HG03520 (cell line): ENCODE measurements at regions not wholly inside any gene's neighbourhood (a gene's known extent, or its start where the extent isn't known, plus 50 kb on each side); places are given as distances from the start of the nearest gene placed in this dataset.

ENCODE experiments used
- ATAC-seq: cut with Tn5 transposase; IDR thresholded peaks from one replicate; pipeline ENCODE4 v1.9.1; 2021; ENCODE audit warnings: mild to moderate bottlenecking, moderate library complexity; ENCODE audit not compliant: unreplicated experiment

- no peak for ATAC-seq
Observed at GRCh38 chr18:67381608-67382150, 134.8 kb downstream of the DSEL start.

- no peak for ATAC-seq
Observed at GRCh38 chr18:67380867-67381266, 135.7 kb downstream of the DSEL start.

- ATAC-seq, result no peak
Observed at GRCh38 chr18:67379981-67380380, 136.5 kb downstream of the DSEL start.

DNA sequence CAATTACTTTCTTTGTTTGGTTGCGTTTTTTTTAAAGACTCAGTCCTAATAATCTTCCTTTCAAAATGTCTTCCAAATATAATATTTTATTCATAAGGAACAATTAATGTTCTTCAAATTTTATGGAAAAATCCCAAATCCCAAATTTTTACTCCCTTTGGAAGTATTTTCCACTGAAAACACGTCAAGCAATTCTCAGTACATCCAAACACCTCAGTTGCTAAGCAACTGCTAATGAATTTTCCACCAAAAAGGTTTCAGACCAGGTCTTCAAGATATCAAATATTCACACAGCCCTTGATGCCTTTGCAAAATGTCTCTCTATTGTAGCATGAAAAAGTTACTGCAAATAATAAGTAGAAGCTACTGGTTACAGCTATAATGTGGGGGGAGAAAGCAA is 140.1 kb downstream of the DSEL start:
- no peak for ATAC-seq

GRCh38 chr18:67373636-67374035 is 142.9 kb downstream of the DSEL start:
- ATAC-seq, result no peak

- ATAC-seq, result no peak
Observed at GRCh38 chr18:67367540-67367939, 149.0 kb downstream of the DSEL start.

- no peak for ATAC-seq
Observed at GRCh38 chr18:67363694-67364093, 152.8 kb downstream of the DSEL start.

DNA sequence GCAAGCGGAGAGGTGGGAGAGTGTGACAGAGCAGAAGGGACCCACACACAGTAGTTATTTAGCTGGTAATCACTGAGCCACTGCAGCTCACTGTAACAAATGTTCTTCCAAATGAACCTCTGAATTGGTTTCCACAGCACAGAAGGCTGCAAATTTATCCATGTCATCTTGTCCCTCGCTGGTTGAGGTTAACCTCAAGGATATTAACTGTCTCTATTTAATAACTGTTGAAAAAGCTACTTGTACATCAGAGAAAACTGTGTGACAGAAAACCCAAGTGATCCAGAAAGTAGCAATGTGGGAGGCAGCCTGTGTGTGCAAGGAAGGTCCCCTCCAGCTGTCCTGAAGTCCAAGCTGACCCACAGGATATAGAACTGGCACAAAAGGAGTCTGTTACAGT is 153.6 kb downstream of the DSEL start:
- no peak for ATAC-seq

DNA sequence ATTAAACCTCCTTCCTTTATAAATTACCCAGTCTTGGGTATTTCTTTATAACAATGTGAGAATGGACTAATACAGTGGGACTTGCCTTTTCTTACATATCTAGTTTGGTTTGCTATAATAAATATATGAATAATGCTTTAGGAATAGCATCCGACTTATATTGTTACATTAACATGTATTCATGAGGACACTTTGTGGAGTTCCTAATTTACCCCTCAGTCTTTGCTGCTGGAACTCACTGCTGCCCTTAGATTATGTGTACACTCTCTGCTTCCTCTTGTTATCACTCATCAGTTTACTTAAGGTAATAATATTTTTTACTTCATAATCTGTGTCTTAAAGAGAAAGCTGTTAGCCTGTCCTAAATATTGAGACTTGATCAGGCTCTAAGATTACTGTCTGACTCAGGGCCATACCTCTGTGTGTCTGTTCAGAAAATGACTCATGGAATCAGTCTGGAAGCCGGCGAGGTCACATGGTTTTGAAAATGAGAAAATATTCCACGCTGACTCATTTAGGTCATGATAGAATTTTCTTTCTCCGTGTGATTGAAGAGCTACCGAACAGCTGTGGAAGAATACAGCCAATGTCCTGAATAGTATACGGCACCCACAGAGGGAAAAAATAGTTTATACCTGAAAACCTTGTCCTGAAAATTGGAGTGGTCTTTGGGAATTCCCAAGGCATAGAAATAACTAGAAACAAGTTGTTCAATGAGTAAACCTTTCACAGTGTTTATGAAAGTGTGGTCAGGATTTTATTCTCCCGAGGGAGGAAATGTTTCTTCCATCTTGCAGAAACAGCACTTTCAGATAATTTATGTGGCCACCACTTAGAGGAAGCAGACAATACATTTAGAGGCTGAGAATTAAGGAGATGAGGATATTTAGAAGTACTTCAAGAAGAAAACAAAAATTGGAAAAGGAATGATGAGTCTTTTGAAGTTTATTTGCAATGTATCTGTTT is 156.4 kb downstream of the DSEL start:
- ATAC-seq, result peak; percentile 81

GRCh38 chr18:67358947-67359346 is 157.6 kb downstream of the DSEL start:
- no peak for ATAC-seq

GRCh38 chr18:67354692-67355091 is 161.8 kb downstream of the DSEL start:
- ATAC-seq, result no peak

GRCh38 chr18:67354091-67354490 is 162.4 kb downstream of the DSEL start:
- no peak for ATAC-seq

DNA sequence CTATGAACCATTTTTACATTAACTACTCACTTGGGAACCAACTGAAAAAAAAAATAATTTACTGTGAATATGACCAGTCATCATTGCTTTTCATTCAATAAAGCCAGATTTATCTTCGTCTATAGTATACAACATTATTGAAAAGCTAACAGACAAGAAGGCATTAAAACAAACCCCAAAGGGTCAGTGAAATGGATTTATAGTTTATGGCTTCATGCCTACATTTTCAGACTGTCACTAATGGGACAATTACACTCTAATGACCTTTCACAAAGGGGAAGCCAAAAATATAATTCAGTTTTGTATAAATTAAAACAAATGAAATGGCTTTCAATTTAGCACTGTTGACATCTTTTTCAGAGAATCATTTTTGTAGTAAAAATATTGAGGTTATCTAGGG is 169.1 kb downstream of the DSEL start:
- no peak for ATAC-seq

DNA sequence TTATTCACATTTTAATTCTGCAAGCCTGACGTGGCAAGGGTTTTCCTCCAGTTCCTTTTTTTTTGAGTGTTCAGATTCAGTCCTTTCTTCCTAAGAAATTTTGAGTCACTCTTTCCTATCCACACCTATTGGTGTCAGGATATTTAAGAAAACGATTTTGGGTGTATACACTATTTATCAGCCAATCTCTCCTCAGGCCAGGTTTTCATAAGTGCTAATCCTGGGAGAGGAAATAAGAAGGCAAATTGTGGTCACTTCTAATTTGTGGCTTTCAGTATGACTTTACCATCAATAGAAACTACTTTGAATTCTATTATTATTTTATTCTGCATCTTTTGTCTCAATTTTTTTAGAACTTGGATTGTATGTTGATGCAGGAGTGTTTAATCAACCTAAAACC is 174.4 kb downstream of the DSEL start:
- ATAC-seq, result no peak

DNA sequence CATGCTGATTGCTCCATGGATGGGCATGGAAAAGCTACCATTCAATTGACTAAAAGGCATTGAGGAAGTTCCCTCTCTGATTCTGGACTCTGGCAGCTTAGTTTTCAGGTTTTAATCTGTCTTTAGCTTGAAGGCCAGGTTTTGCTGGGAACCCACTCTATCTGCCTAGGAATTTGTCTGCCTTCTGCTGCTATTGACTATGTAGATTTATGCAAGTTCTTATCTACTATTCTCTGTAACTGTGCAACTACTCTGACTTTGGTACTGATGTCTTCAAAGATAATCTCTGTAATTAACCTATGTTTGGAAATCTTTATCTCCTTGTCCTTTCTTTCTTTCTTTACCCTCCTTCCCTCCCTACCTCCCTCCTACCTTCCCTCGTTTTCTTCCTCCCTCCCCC is 178.8 kb downstream of the DSEL start:
- ATAC-seq, result no peak

DNA sequence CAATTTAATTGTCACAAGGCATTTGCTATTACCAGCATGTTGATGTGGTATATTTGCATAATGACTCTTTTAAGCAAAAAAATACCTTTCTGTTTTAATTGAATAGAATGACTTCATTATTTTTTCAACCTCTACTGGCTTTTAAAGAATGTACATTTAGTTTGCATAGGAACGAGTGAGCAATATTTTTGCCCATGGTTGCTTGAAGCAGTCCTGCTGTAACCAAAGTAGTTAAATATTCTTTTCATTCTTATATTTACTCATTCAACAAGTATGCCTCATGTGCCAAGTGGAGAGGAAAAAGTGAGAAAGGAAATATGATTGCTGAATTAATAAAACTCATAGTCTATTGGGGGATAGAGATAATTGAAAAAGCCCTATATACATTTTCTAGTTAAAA is 184.7 kb downstream of the DSEL start:
- no peak for ATAC-seq

DNA sequence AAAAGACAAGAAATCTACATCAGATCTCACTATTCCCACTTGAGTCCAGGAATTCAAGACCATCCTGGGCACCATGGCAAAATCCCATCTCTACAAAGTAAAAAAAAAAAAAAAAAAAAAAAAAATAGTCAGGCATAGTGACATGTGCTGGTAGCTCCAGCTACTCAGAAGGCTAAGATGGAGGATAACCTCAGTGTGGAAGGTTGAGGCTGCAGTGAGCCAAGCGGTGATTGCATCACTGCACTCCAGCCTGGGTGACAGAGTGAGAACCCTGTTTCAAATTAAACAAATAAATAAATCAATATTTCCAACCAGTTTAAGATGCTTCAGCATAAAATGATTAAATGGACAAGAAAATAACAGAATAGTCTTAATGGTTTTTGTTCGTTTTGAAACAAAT is 197.4 kb downstream of the DSEL start:
- no peak for ATAC-seq

DNA sequence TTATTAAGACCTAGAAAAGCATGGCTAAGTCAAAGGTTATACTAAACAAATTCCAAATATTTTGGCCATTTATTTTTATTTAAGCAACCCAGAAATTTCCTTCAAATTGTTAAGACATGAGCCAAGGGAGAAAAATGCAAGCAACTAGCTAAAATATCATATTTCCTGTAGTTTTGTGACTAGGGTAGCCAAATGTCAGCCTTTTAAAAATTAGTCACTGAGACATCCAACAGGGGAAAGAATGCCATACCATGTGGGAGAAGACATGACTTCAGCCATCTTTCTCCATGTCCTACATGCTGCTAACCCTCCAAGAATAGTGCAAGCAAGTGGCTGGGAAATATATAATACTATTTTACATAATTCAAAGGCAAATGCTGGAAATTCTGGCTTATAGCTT is 197.9 kb downstream of the DSEL start:
- ATAC-seq, result no peak

- ATAC-seq, result no peak
Observed at GRCh38 chr18:67310826-67311225, 205.7 kb downstream of the DSEL start.

GRCh38 chr18:67308819-67309218 is 207.7 kb downstream of the DSEL start:
- no peak for ATAC-seq

- no peak for ATAC-seq
Observed at GRCh38 chr18:67305466-67305865, 211.1 kb downstream of the DSEL start.

GRCh38 chr18:67302043-67302442 is 214.5 kb downstream of the DSEL start:
- no peak for ATAC-seq

DNA sequence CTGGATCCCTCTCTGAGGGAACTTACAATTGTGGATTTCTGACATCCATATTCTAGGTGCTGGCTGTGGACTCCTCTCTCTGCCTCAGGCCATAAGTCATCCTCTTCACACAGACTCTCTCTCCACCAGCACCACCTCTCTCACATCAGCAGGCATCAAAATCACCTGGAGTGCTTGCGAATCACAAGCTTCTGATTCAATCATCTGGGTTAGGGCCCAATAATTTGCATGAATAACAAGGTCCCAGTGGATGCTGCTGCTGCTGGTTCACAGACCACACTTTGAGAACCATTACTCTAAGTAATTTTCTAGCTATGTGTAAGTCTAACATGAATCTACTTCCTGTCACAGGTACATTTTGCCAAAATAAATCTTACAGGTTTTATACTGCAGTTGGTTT is 214.9 kb downstream of the DSEL start:
- no peak for ATAC-seq
